ENCODE measurements at regions not wholly inside any gene's neighbourhood (a gene's known extent, or its start where the extent isn't known, plus 50 kb on each side); places are given as distances from the start of the nearest gene placed in this dataset.
A peak's percentile ranks its signal among the peaks of the same experiment; 100 is the strongest.

GRCh38 chr11:130614591-130614990 is 166.1 kb downstream of the ADAMTS15 start:
- DNase-seq (ENCODE audit: low read depth), result no peak

- no peak for DNase-seq (ENCODE audit: low read depth)
These were observed 167.1 kb downstream of the ADAMTS15 start for GRCh38 chr11:130615561-130615960.

GRCh38 chr11:130616573-130616972 is 168.1 kb downstream of the ADAMTS15 start:
- no peak for DNase-seq (ENCODE audit: low read depth)

- no peak for DNase-seq (ENCODE audit: low read depth)
These were observed 168.6 kb downstream of the ADAMTS15 start for GRCh38 chr11:130617001-130617400.

GRCh38 chr11:130620548-130620947 is 172.1 kb downstream of the ADAMTS15 start:
- DNase-seq (ENCODE audit: low read depth), result no peak

- DNase-seq (ENCODE audit: low read depth), result no peak
These were observed 173.7 kb downstream of the ADAMTS15 start for GRCh38 chr11:130622141-130622542.

- DNase-seq (ENCODE audit: low read depth), result no peak
These were observed 175.5 kb downstream of the ADAMTS15 start for GRCh38 chr11:130623670-130624668.

GRCh38 chr11:130624971-130625544 is 176.6 kb downstream of the ADAMTS15 start:
- no peak for DNase-seq (ENCODE audit: low read depth)

GRCh38 chr11:130625578-130626306 is 177.3 kb downstream of the ADAMTS15 start:
- no peak for DNase-seq (ENCODE audit: low read depth)

GRCh38 chr11:130629039-130629438 is 180.6 kb downstream of the ADAMTS15 start:
- no peak for DNase-seq (ENCODE audit: low read depth)

- peak; percentile 52 for DNase-seq (ENCODE audit: low read depth)
These were observed 182.7 kb downstream of the ADAMTS15 start for GRCh38 chr11:130631119-130631518.

- DNase-seq (ENCODE audit: low read depth), result no peak
These were observed 185.0 kb downstream of the ADAMTS15 start for GRCh38 chr11:130633466-130633865.

GRCh38 chr11:130634186-130634585 is 185.7 kb downstream of the ADAMTS15 start:
- no peak for DNase-seq (ENCODE audit: low read depth)

GRCh38 chr11:130634961-130635473 is 186.6 kb downstream of the ADAMTS15 start:
- DNase-seq (ENCODE audit: low read depth), result peak; percentile 56

- DNase-seq (ENCODE audit: low read depth), result peak; percentile 9
These were observed 187.6 kb downstream of the ADAMTS15 start for GRCh38 chr11:130635937-130636630.

- DNase-seq (ENCODE audit: low read depth), result peak; percentile 28
These were observed 188.4 kb downstream of the ADAMTS15 start for GRCh38 chr11:130636722-130637464.

- no peak for DNase-seq (ENCODE audit: low read depth)
These were observed 189.1 kb downstream of the ADAMTS15 start for GRCh38 chr11:130637566-130637965.

- DNase-seq (ENCODE audit: low read depth), result no peak
These were observed 189.6 kb downstream of the ADAMTS15 start for GRCh38 chr11:130638033-130638432.

GRCh38 chr11:130638624-130639023 is 190.2 kb downstream of the ADAMTS15 start:
- no peak for DNase-seq (ENCODE audit: low read depth)

- no peak for DNase-seq (ENCODE audit: low read depth)
These were observed 190.9 kb downstream of the ADAMTS15 start for GRCh38 chr11:130639369-130639768.

GRCh38 chr11:130640526-130640925 is 192.1 kb downstream of the ADAMTS15 start:
- no peak for DNase-seq (ENCODE audit: low read depth)

Data from fibroblast of gingiva (primary cell).